GM19467 (cell line): ENCODE measurements at regions not wholly inside any gene's neighbourhood (a gene's known extent, or its start where the extent isn't known, plus 50 kb on each side); places are given as distances from the start of the nearest gene placed in this dataset.
A peak's percentile ranks its signal among the peaks of the same experiment; 100 is the strongest.

Source experiments
- ATAC-seq: cut with Tn5 transposase; IDR thresholded peaks from one replicate; pipeline ENCODE4 v1.9.1; 2021; ENCODE audit warnings: mild to moderate bottlenecking, moderate library complexity; ENCODE audit not compliant: unreplicated experiment

- no peak for ATAC-seq
Measured at GRCh38 chr1:244255426-244255965, 196.2 kb downstream of the ADSS2 start.

- no peak for ATAC-seq
Measured at GRCh38 chr1:244256086-244256676, 195.5 kb downstream of the ADSS2 start.

GRCh38 chr1:244264163-244264562 is 187.5 kb downstream of the ADSS2 start:
- no peak for ATAC-seq

GRCh38 chr1:244265507-244265906 is 186.2 kb downstream of the ADSS2 start:
- ATAC-seq: no peak

GRCh38 chr1:244269169-244269568 is 182.5 kb downstream of the ADSS2 start:
- ATAC-seq: no peak

GRCh38 chr1:244271004-244271403 is 180.7 kb downstream of the ADSS2 start:
- no peak for ATAC-seq

GRCh38 chr1:244271691-244272308 is 179.9 kb downstream of the ADSS2 start:
- ATAC-seq: no peak

- ATAC-seq: peak; percentile 88
Measured at GRCh38 chr1:244272471-244273261, 179.0 kb downstream of the ADSS2 start.

- ATAC-seq: no peak
Measured at GRCh38 chr1:244273262-244273844, 178.4 kb downstream of the ADSS2 start.

GRCh38 chr1:244273845-244274619 is 177.7 kb downstream of the ADSS2 start:
- ATAC-seq: no peak

GRCh38 chr1:244276646-244277045 is 175.1 kb downstream of the ADSS2 start:
- ATAC-seq: no peak

- no peak for ATAC-seq
Measured at GRCh38 chr1:244280201-244280600, 171.5 kb downstream of the ADSS2 start.

GRCh38 chr1:244280859-244281258 is 170.8 kb downstream of the ADSS2 start:
- no peak for ATAC-seq

GRCh38 chr1:244283772-244284171 is 167.9 kb downstream of the ADSS2 start:
- ATAC-seq: no peak

- no peak for ATAC-seq
Measured at GRCh38 chr1:244284641-244285156, 167.0 kb downstream of the ADSS2 start.

GRCh38 chr1:244286341-244286740 is 165.4 kb downstream of the ADSS2 start:
- no peak for ATAC-seq

GRCh38 chr1:244287726-244288125 is 164.0 kb downstream of the ADSS2 start:
- no peak for ATAC-seq

GRCh38 chr1:244288663-244289062 is 163.0 kb downstream of the ADSS2 start:
- ATAC-seq: no peak

- no peak for ATAC-seq
Measured at GRCh38 chr1:244289991-244290785, 161.5 kb downstream of the ADSS2 start.
